ENCODE measurements at regions not wholly inside any gene's neighbourhood (a gene's known extent, or its start where the extent isn't known, plus 50 kb on each side); places are given as distances from the start of the nearest gene placed in this dataset.

DNA sequence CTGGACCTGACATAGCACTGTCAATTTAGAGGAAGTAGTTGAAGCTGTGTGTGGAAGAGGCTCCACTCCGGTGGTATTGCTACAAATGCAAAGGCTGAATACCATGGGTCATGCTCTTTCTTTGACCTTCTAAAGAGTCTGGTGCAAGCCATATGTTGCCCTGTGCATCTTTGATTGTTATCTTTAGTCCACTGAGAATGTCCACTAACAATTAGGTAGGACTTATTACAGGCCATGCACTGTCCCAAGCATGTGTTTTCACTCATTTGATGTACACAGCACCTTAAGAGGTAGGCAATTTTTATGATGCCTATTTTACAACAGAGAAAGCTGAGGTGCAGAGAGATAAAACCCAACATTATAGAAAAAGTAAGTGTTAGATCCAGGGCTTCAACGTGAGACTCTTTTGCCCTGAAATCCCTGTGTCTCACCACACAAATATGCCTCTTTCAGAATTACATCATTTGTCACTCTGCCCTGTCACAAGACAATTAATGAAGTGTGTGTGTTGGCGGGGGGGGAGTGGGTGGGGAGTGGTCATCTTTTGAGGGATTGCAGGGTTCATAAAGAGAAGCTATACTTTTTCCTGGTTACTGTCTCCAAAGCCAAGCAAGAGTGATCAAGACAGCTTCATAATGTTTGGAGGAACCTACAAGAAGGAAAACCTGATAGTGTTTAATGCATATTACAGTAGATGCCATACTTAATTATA, 637.6 kb upstream of the IGFBP3 start:
- TF ChIP-seq, protein P1, sequence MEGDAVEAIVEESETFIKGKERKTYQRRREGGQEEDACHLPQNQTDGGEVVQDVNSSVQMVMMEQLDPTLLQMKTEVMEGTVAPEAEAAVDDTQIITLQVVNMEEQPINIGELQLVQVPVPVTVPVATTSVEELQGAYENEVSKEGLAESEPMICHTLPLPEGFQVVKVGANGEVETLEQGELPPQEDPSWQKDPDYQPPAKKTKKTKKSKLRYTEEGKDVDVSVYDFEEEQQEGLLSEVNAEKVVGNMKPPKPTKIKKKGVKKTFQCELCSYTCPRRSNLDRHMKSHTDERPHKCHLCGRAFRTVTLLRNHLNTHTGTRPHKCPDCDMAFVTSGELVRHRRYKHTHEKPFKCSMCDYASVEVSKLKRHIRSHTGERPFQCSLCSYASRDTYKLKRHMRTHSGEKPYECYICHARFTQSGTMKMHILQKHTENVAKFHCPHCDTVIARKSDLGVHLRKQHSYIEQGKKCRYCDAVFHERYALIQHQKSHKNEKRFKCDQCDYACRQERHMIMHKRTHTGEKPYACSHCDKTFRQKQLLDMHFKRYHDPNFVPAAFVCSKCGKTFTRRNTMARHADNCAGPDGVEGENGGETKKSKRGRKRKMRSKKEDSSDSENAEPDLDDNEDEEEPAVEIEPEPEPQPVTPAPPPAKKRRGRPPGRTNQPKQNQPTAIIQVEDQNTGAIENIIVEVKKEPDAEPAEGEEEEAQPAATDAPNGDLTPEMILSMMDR (IDR thresholded peaks at IDR 0.05) = no peak
- TF ChIP-seq POLR2A (IDR thresholded peaks at IDR 0.05) = no peak
